Stimulated activated CD8-positive, alpha-beta memory T cell treated with anti-CD3 and anti-CD28 coated beads, Interleukin-12 subunit alpha, Interleukin-12 subunit beta, amount 100 ng/mL, for 24 hours (primary cell): ENCODE measurements at regions not wholly inside any gene's neighbourhood (a gene's known extent, or its start where the extent isn't known, plus 50 kb on each side); places are given as distances from the start of the nearest gene placed in this dataset.
"Not testable (repeated sequence)": the region's sequence is repeated elsewhere in the genome, so short reads cannot be mapped to it uniquely, and the experiment has no call there.

Experiments used
- DNase-seq: peaks from one replicate; pipeline ENCODE4 v3.0.0-alpha.2; 2020; ENCODE audit errors: extremely low read depth

- DNase-seq = no peak
These were observed 198.2 kb upstream of the CXorf66 start for GRCh38 chrX:140163371-140164159.

GRCh38 chrX:140157611-140158010 is 192.3 kb upstream of the CXorf66 start:
- DNase-seq = no peak

GRCh38 chrX:140157143-140157542 is 191.8 kb upstream of the CXorf66 start:
- no peak for DNase-seq

GRCh38 chrX:140151316-140151715 is 186.0 kb upstream of the CXorf66 start:
- DNase-seq = no peak

- no peak for DNase-seq
These were observed 184.4 kb upstream of the CXorf66 start for GRCh38 chrX:140149761-140150160.

GRCh38 chrX:140141444-140142029 is 176.2 kb upstream of the CXorf66 start:
- DNase-seq = no peak

GRCh38 chrX:140138492-140138891 is 173.2 kb upstream of the CXorf66 start:
- not testable (repeated sequence) for DNase-seq

- not testable (repeated sequence) for DNase-seq
These were observed 172.7 kb upstream of the CXorf66 start for GRCh38 chrX:140138065-140138464.

- DNase-seq = no peak
These were observed 167.6 kb upstream of the CXorf66 start for GRCh38 chrX:140132937-140133336.

GRCh38 chrX:140123446-140123845 is 158.1 kb upstream of the CXorf66 start:
- DNase-seq = no peak

- not testable (repeated sequence) for DNase-seq
These were observed 148.7 kb upstream of the CXorf66 start for GRCh38 chrX:140114059-140114458.

- no peak for DNase-seq
These were observed 144.8 kb upstream of the CXorf66 start for GRCh38 chrX:140110081-140110650.

- DNase-seq = no peak
These were observed 139.4 kb upstream of the CXorf66 start for GRCh38 chrX:140104760-140105159.

GRCh38 chrX:140099221-140099620 is 133.9 kb upstream of the CXorf66 start:
- DNase-seq = no peak

- DNase-seq = no peak
These were observed 126.8 kb upstream of the CXorf66 start for GRCh38 chrX:140092121-140092520.

- no peak for DNase-seq
These were observed 126.0 kb upstream of the CXorf66 start for GRCh38 chrX:140091125-140091886.

- DNase-seq = no peak
These were observed 125.4 kb upstream of the CXorf66 start for GRCh38 chrX:140090800-140091124.

- no peak for DNase-seq
These were observed 123.1 kb upstream of the CXorf66 start for GRCh38 chrX:140088438-140088837.

- DNase-seq = no peak
These were observed 122.6 kb upstream of the CXorf66 start for GRCh38 chrX:140087875-140088274.

GRCh38 chrX:140086691-140087090 is 121.4 kb upstream of the CXorf66 start:
- no peak for DNase-seq

- DNase-seq = not testable (repeated sequence)
These were observed 109.5 kb upstream of the CXorf66 start for GRCh38 chrX:140074851-140075250.

- no peak for DNase-seq
These were observed 105.7 kb upstream of the CXorf66 start for GRCh38 chrX:140071037-140071436.
